CD4-positive, alpha-beta T cell treated with Interleukin-4 for 4 hours (primary cell): ENCODE measurements at regions not wholly inside any gene's neighbourhood (a gene's known extent, or its start where the extent isn't known, plus 50 kb on each side); places are given as distances from the start of the nearest gene placed in this dataset.

Source experiments
- DNase-seq: peaks from one replicate; pipeline ENCODE4 v3.0.0-alpha.2; 2020

- no peak for DNase-seq
Observed at GRCh38 chr2:16408331-16409005, 257.2 kb downstream of the CYRIA start.

- DNase-seq: no peak
Observed at GRCh38 chr2:16407358-16407757, 258.3 kb downstream of the CYRIA start.

GRCh38 chr2:16406496-16407289, 258.9 kb downstream of the CYRIA start:
- no peak for DNase-seq

GRCh38 chr2:16405551-16405950, 260.1 kb downstream of the CYRIA start:
- no peak for DNase-seq

GRCh38 chr2:16404551-16405300, 260.9 kb downstream of the CYRIA start:
- DNase-seq: no peak

- DNase-seq: no peak
Observed at GRCh38 chr2:16404146-16404545, 261.5 kb downstream of the CYRIA start.

- DNase-seq: no peak
Observed at GRCh38 chr2:16402891-16403290, 262.7 kb downstream of the CYRIA start.

GRCh38 chr2:16401761-16402300, 263.8 kb downstream of the CYRIA start:
- DNase-seq: no peak

GRCh38 chr2:16400127-16400623, 265.5 kb downstream of the CYRIA start:
- DNase-seq: no peak

GRCh38 chr2:16398486-16399043, 267.1 kb downstream of the CYRIA start:
- DNase-seq: no peak

- DNase-seq: no peak
Observed at GRCh38 chr2:16397681-16398475, 267.8 kb downstream of the CYRIA start.

GRCh38 chr2:16396986-16397385, 268.6 kb downstream of the CYRIA start:
- no peak for DNase-seq

- DNase-seq: no peak
Observed at GRCh38 chr2:16396171-16396570, 269.5 kb downstream of the CYRIA start.

- no peak for DNase-seq
Observed at GRCh38 chr2:16395601-16396000, 270.0 kb downstream of the CYRIA start.

GRCh38 chr2:16394986-16395550, 270.6 kb downstream of the CYRIA start:
- DNase-seq: no peak

- DNase-seq: no peak
Observed at GRCh38 chr2:16394072-16394985, 271.3 kb downstream of the CYRIA start.

GRCh38 chr2:16393500-16394071, 272.0 kb downstream of the CYRIA start:
- DNase-seq: no peak

GRCh38 chr2:16392647-16393499, 272.8 kb downstream of the CYRIA start:
- no peak for DNase-seq

- no peak for DNase-seq
Observed at GRCh38 chr2:16391986-16392385, 273.6 kb downstream of the CYRIA start.
